EL (cell line): ENCODE measurements at regions not wholly inside any gene's neighbourhood (a gene's known extent, or its start where the extent isn't known, plus 50 kb on each side); places are given as distances from the start of the nearest gene placed in this dataset.

Source experiments
- DNase-seq: peaks from one replicate; pipeline ENCODE4 v3.0.0-alpha.2; 2016

DNA sequence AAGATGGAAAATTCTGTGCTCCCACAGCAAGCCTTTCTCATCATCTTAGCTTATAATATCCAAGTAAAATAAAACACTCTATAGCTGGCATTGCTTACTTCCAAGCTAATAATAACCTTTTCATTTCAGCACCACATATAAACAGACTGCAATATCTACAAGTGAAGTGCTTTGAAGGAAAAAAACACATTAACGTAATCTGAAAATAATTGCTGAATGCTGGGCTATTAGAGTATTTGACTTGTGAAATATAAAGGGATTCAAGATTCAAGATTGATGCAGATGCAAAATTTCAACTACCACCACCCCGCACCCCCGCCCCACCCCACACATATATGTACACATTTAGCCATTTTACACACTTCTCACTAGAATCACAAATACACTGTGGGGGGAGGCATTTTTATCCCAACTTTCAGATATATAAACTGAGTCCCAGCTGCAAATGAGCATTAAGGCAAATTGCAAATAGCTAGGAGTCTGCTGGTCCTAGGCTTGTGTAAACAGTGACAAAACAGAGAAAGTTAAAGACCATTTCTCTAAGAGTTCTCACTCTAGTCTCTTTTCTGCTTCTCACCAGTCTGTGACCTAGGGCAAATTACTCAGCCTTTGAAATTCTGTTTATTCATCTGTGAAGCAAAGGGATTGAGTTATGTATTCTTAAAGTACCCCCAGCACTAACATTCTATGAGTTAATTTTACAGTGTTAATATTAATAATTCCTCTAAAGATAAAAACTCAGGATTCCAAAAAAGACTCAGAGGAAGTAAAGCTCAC, 489.4 kb downstream of the PRELID2 start:
- peak; percentile 54 for DNase-seq

DNA sequence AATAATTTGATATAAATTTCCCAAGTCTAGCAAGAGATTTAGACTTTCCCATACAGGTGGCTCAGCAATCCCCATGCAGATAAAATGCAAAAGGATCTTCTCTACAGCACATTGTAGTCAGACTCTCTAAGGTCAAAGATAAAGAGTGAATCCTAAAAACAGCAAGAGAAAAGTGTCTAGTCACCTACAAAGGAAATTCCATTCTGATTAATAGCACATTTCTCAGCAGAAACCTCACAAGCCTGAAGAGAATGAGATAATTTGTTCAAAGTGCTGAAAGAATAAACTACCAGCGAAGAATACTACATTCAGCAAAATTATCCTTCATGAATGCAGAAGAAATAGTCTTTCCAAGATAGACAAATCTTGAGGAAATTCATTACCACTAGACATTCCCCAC, 493.3 kb downstream of the PRELID2 start:
- DNase-seq: peak; percentile 57

DNA sequence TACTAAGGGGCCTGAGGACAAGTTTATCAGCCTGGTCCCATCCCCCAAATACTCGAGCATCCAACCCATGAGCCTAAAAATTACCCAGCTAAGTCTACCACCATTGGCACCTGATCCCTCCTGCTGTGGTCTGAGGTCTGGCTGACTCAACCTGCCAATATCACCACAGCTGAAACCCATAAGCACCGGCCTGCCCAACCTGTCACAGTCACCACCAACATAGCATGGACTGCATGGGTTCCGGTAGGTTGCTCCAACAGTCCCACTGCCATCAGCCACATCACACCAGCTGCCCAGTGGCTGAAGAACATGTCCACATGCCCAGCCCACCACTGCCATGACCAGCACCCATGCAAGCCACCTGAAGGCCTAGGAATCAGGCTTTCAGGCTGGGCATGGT, 495.0 kb downstream of the PRELID2 start:
- DNase-seq: no peak

DNA sequence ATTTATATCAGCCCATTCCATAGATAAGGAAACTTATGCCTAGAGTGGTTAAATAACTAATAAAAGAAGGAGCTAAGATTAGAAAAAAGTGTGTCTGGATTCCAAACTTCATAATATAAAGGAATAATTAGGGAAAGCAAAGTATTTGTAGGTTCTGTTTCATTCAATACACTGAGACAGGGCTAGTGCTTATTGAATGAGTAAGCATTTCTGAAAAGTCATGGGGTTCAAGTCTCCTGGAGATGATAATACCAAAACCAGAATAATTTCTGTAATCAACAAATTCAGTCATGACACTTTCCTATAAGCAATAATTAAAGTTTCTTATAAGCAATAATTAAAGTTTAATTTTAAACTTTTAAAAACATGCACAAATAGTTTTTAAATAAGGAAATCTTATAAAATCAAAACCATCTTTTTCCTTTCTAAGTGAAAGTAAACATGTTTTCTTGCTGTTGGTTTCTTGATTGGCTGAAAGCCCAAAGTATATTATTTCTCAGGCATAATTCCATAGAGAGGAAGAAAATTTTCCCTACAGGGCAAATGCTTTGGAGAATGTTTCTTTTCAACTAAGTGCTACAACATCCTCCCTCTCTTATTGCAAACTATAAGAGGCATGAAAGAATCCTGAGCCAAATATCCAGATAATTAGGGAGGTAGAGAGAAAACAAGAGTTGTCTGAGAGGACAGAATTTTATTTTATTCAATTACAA, 510.2 kb downstream of the PRELID2 start:
- peak; percentile 26 for DNase-seq

DNA sequence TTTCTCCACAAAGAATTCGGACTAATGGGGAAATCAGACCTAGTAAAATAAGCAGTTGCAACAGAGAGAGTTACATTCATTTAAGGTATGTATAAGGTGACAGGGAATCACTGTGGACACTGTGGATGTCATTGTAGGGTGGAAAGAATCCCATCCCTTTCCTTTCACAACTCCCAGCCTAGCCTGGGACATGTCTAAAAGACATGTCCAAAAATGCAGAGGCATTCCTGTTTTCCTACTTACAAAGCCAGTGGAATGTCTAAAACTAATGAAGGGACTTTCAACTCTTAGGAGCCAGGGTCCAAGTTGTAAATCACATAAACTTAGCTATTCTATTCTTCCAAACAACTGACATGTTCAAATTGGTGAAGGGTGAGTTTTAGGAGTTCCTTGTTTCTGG, 511.0 kb downstream of the PRELID2 start:
- peak; percentile 12 for DNase-seq

DNA sequence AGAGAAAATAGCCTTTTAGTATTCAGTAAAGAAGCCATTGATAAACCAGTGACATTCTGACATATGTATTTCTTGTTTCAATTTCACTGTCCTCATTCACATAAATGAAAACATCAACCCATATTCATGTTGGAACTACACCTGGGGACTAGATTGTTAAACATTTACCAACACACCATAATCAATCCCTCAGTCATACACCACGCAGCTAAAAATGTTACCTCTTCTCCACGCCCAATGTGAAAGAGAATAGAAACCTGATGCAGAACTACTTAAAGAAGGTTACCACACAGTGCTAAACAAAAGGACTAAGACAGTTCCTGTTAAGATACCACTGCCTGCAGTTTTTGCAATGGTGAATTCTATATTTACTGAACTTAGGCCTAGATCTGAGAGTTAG, 518.9 kb downstream of the PRELID2 start:
- DNase-seq: no peak

DNA sequence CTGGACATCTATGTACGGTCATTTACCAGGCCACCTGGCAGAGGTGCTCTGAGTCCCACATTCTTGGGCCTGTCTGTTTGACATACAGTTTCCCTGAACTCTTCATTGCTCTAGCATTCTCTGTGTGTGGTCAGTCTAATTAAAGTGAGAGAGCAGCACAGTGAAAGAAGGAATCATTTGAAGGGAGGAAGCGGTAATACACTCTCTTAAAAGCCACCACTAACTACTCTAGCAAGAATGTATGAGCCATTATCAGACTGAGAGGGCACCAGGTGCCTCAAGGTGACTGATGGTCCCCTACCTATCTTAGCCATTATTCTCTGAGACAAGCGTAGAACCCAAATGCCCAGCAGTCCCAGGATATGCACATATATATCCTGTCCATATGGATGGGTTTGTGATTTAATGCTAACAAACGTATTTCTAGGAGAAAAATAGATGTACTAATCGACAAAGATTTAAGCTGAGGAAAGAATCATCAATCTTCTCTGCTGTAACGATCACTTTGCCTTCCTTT, 527.2 kb downstream of the PRELID2 start:
- DNase-seq: no peak

DNA sequence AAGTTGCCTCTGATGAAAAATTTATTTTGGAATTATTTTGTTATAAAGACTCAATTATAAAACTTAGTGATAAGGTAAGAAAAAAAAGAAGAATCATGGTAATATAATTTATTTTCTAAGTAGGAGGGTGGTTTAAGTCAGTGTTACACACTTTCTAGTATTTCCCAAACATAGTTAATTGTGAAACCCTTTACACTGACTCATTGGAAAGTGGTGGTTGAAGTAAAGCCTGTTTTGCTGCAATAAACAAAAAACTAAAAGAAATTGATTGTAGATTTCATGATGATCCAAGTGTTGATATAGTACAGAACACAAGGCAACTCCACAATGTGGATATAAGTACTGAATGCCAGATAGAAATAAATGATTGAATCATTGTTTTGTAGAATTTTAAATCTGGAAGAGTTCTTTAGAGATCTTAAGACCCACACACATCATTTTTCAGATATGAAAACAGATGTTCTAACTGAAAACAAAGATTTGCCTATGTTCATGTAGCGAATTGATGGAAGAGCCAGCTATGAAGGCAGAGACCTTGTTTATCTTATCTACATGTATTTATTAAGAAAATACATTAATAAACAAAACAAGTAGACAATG, 539.8 kb downstream of the PRELID2 start:
- no peak for DNase-seq

DNA sequence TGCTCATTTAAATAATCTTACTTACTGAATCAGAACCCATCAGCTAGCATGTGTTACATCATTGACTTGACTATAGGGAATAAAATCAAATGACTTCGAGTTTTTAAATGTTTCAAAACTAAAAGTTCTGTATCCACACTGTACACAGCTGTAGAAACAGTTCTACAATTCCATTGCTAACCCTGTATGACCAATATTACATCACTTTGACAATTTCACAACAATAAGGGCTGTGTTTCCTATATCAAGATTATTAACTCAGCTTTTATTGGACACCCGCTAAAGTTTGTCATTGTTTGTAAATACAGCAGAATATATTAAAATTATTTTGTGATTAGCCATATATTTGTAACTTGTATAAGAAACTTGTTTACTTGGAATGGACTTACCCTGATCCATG, 540.8 kb downstream of the PRELID2 start:
- DNase-seq: no peak

DNA sequence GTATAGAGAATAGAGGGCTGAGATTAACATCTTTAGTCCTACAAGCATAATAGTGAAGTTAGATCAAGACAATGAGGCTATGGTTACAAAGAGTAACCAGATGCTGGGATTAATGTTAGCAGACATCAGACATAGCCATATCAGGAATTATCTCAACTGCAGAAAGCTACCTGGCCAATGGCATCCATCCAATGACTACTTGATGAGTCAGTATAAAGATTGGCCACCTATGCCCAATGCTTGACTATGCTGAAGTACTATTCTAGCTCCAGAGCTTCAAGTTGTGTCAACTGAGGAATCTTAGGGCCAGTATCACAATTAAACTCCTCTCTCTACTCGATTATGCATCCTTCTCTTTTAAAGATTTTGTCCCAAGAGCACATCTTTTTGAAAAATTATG, 541.4 kb downstream of the PRELID2 start:
- DNase-seq: no peak

DNA sequence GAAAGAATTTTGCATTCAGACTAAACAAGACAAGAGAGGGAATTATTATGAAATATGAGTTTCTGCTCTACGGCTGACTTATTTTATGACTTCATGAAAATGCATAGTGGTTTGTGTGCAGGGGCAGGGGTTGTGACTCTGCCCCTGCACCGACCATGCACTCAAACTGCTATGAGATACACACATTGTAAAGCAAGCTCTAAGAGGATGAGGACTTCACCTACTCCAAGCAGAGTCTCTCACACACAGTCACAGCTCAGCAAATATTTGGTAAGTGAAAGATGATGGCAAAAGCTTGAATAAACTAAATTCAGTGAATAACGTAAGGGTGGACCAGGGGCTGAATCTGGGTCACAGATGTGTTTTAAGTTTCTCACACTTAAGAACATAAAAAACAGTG, 542.9 kb downstream of the PRELID2 start:
- no peak for DNase-seq

DNA sequence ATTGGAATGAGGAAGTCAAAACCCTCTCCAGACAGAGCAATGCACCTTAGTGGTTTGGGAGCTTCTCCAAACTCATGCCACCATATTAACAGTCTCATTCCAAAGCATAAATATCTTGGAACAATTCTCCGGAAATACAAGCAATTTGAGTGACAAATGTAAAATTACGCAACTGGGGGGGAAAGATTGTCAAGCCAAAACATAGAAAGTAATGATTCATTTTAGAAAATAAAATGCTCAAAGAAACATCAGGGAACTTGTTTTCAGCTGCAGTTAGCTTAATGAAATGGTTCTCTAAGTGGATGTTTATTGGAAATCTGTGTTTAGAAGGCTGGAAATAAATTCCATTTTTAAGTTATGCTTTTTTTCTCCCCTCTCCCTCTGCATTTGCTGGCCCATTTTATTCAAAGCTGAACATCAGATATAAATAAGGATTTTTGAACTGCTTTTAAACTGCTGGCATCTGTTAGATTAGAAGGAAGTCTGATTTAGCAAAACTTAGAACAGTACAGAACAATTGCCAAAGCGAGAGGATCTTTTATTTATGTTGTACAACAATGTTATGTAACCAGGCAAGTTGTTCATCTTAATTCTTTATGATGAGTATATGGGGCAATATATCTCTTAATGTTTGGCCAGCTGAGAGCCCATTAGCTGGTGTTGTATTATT, 551.9 kb downstream of the PRELID2 start:
- DNase-seq: peak; percentile 30

DNA sequence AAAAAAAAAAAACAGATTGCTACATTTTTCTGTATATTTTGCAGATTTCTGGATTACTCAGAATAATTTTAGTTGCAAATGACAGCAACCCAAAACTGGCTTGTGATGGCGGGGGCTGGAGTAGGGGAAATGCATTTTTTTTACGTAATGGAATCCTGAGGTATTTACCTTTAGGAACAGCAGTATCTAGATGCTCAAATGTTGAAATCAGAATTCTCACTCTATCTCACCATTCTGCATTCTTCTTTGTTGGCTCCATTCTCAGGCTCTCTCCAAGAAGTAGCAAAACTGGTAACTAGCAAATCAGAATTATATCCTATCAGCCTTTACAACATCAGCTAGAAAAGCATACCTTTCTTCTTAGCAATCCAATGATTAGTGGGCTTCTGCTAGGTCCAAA, 554.3 kb downstream of the PRELID2 start:
- no peak for DNase-seq

DNA sequence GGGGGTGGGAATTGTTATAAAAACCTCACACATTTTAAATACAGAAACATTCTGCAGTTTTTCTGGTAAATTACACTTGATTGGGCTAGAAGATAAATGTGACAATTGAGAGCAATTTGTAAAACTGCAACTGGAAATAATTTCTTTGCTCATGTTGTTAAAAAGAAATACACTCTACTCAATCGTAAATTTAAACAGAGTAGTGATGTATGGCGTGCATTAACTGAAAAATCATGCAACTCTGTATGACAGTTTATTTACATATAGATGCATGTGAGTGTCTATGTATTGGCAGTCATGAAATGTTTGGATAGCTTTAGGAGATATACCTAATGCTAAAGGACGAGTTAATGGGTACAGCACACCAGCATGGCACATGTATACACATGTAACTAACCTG, 554.9 kb downstream of the PRELID2 start:
- DNase-seq: no peak

DNA sequence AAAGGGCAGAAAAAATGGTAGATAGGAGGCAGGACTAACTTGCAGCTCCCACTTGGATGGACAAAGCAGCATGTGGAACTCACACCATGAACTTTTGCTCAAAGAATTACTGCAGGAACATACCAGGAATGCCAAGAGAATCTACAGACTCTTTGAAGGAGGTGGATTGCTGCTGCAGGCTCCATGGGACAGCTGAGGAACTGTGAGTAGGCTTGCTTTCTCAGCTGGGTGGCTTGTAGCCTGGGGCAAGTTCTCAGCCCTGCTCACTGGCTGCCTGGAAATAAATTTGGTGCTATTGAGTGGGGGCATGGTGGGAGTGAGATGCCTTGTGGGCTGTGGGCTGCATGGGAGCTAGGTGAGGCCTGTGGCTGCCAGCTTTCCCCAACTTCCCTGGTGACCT, 574.5 kb downstream of the PRELID2 start:
- no peak for DNase-seq

DNA sequence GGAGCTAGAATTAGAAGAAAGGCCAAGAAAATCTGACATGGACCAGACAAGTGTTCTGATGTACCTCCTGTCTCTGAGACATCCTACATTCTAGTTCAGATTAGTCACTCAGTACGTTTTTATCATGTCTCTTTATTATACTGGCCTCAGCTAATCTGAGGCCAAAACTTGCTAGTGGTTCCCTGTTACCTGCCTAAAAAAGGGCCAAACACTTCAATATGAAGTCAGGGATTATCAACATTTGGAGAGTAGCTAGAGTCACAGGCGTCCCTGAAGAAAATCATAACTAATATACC, 587.4 kb downstream of the PRELID2 start:
- peak; percentile 23 for DNase-seq

DNA sequence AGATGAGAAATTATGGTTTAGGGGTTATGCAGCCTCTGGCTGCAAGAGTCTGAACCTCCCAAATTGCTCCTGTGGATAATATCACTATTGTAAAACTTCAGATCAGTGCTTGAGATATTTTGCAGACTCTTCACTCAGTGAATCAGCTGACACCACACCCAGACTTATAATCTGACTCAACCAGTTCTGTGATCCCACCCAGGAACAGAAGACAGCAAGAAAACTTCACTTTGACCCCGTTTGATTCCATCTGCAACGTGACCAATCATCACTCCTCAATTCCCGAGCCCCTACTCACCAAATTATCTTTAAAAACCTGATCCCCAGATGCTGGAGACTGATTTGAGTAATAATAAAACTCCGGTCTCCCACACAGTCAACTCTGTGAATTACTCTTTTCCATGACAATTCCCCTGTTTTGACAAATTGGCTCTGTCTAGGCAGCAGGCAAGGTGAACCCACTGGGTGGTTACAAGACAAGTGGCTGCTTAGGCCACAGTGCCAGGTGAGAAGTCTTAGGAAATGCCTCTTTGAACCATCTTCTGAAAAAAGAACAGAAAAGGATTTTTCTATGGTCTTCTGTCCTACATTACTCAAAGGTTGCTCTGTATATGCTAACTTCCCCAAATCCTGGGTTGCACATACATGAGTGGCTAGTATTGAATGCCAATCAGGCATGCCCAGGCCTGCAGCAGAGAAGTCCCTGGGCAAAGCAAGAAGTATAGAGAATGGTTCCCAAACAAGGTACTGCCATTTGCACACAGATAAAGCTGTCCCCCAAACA, 588.0 kb downstream of the PRELID2 start:
- peak; percentile 61 for DNase-seq

DNA sequence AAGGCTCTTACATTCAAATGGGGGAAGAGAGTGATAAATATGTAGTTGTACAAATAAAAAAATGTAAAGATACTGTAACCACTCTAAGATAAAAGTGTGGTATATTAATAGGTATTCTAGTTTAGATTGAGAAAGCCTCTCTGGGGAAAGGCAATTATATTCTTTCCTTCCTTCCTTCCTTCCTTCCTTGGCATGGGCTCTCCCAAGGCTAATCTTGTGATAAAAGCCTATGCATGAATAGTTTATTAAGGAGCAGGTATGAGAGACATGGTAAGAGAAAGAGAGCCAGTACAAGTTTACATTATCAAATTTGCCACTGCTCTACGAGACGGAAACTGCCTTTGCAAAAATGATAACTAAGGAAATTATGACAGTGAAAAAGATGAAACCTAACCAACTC, 588.8 kb downstream of the PRELID2 start:
- no peak for DNase-seq

DNA sequence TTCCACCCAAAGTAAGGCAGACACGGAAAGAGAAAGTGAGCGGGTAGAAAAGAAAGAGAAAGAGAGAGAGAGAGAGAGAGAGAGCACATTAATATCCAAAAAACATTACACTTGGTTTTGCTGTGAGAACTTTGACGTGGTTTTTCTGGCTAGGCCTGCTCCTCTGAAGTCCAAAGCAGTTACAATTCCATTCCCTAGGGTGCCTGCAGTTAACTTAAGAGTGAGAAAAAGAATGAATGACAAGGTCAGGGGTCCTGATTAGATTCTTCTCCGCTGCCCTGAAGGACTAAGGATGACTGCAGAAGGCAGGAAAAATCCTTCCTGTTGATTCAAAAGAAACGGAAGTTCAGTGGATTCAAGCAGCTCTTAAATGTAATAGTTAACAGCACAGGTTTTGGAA, 589.8 kb downstream of the PRELID2 start:
- DNase-seq: peak; percentile 45

DNA sequence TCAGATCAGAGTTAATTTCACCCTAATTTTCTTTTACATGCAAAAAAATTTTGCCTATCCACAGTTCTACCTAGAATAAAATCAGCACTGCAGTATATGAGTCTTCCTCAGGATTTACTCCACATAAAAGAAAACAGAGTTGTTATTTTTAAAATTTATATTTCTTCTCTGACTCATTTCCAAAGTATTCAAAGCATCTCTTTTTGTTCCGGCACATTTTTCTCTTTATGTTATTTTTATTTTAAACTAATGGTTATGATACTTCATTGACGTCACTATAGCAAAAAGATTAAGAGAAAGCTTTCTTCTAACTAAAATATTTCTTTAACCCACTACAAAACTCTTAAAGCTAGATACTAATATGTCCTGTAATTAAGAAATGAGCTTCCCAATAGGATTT, 590.4 kb downstream of the PRELID2 start:
- DNase-seq: peak; percentile 74

DNA sequence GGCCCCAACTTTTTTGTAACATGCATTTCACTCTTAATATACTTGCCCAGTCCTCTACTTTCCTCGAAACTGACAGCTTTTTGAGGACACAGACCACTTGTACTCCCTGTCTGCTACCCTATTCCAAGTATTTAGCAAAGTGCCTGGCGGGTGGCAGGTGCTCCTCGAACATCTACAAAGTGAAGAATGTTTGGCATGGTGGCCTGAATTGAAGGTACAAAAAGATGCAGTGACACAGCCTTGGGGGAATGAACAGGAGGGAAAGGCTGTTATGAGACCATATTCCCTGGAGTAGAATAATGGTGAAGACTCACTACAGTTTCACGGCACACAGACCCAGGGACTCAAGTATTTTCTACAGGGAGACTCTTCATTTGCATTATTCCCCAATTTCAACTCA, 590.9 kb downstream of the PRELID2 start:
- no peak for DNase-seq

DNA sequence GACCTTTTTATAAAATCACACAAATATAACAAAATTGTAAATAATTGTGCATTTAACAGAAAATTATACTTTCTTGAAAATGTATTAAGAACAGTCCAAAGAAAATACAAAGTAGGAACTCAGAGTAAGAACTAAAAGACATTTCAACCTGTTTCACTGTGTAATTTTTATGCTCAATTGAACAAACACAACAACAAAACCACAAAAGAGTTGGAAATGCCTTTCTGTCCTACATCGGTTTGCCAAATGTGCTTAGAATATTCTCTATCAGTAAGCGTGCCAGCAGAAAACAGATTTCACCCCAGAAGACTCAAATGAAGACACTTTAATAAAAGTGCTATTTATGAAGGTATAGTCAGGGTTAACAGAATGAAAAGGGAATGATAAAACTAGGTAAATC, 592.1 kb downstream of the PRELID2 start:
- no peak for DNase-seq

DNA sequence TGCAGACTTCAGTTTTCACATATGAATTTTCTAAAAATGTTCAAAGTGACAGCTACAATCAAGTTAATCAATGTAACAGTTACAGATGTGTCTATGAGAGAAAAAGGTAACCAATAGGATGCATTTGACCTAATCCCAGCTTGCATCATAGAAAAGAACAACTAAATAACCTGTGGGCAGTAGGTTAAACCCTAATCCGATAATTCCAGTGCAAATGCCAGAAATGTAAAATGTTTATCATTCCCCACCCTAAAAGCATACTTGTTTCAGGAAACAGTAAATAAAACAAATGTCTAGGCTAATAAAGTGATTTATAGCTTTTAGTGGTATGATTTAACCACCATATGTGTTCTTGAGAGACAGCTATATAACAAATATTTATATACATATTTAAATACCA, 592.6 kb downstream of the PRELID2 start:
- DNase-seq: no peak
